HUES6 (cell line): ENCODE measurements at regions not wholly inside any gene's neighbourhood (a gene's known extent, or its start where the extent isn't known, plus 50 kb on each side); places are given as distances from the start of the nearest gene placed in this dataset.
"Not testable (repeated sequence)": the region's sequence is repeated elsewhere in the genome, so short reads cannot be mapped to it uniquely, and the experiment has no call there.

ENCODE experiments used
- H3K27ac ChIP-seq: 2 replicates; pipeline ENCODE4 v1.7.0; 2013; ENCODE audit warnings: low read depth, mild to moderate bottlenecking, low read length, inconsistent platforms
- H3K27me3 ChIP-seq: 2 replicates; pipeline ENCODE4 v1.6.1; 2013; ENCODE audit warnings: low read length; ENCODE audit not compliant: control insufficient read depth, insufficient read depth
- H3K36me3 ChIP-seq: 2 replicates; pipeline ENCODE4 v1.6.1; 2013; ENCODE audit warnings: low read length; ENCODE audit not compliant: control insufficient read depth, insufficient read depth
- H3K4me1 ChIP-seq: 2 replicates; pipeline ENCODE4 v1.6.1; 2013; ENCODE audit warnings: low read length; ENCODE audit not compliant: control insufficient read depth, insufficient read depth
- H3K4me3 ChIP-seq: 2 replicates; pipeline ENCODE4 v1.5.1; 2013; ENCODE audit warnings: low read depth, low read length
- H3K9ac ChIP-seq: one replicate; pipeline ENCODE4 v1.6.1; 2013; ENCODE audit warnings: mild to moderate bottlenecking, low read length
- H3K9me3 ChIP-seq: 2 replicates; pipeline ENCODE4 v1.6.1; 2013; ENCODE audit warnings: low read depth, low read length; ENCODE audit not compliant: control insufficient read depth, insufficient read depth

DNA sequence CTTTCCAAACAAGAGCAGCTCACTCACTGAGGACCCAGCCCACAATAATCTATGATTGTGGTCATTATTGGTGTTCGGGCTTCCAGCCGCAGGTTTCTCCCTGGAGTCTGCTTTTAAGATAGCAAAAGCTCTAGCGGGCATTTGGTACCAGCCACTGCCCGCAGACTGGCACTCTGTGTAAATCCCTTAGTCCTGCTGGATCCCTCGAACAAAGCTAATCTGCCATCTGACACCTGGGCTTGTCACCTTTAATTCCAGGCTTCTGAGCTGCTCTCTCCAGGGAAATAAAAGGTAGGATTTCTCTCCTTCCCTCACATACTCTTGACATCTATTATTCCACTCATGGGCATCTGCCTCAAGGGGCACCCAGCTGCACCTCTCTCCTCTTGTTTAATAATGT is 158.7 kb downstream of the PDCD6IP start:
- Histone ChIP-seq H3K9ac (no peak overlapping the region), H3K27ac (no peak overlapping the region), H3K4me1 (peaks cover 11% of the 10 kb centered on the region; the same call in 1 of the 2 replicates)

GRCh38 chr3:33958661-33959060 is 160.2 kb downstream of the PDCD6IP start:
- Histone ChIP-seq H3K9ac (no peak overlapping the region), H3K4me1 (peaks cover 11% of the 10 kb centered on the region; the same call in 1 of the 2 replicates), H3K27ac (no peak overlapping the region), H3K27me3 (no peaks in the 10 kb centered on the region), H3K4me3 (no peak overlapping the region), H3K36me3 (no peaks in the 10 kb centered on the region), H3K9me3 (peaks cover 5% of the 10 kb centered on the region)

More for the DNA sequence above, 158.7 kb downstream of the PDCD6IP start:
- no peaks in the 10 kb centered on the region; the same call in 1 of the 2 replicates for H3K9me3 ChIP-seq
- no peak overlapping the region for H3K4me3 ChIP-seq
- no peaks in the 10 kb centered on the region for H3K36me3 ChIP-seq
- no peaks in the 10 kb centered on the region for H3K27me3 ChIP-seq

- H3K27ac ChIP-seq: no peak overlapping the region
- H3K27me3 ChIP-seq: no peaks in the 10 kb centered on the region
- no peak overlapping the region for H3K9ac ChIP-seq
- H3K9me3 ChIP-seq: peaks cover 5% of the 10 kb centered on the region
- H3K4me3 ChIP-seq: no peak overlapping the region
- H3K4me1 ChIP-seq: peaks cover 3% of the 10 kb centered on the region; the same call in 1 of the 2 replicates
- no peaks in the 10 kb centered on the region for H3K36me3 ChIP-seq
These were observed 164.0 kb downstream of the PDCD6IP start for GRCh38 chr3:33962396-33962795.

GRCh38 chr3:33970180-33970579 is 171.8 kb downstream of the PDCD6IP start:
- H3K27ac ChIP-seq, H3K27me3 ChIP-seq, H3K4me3 ChIP-seq, H3K9ac ChIP-seq, H3K4me1 ChIP-seq, H3K36me3 ChIP-seq: not testable (repeated sequence)
- H3K9me3 ChIP-seq: peaks cover 18% of the 10 kb centered on the region

GRCh38 chr3:33971055-33971454 is 172.6 kb downstream of the PDCD6IP start:
- H3K36me3 ChIP-seq: no peaks in the 10 kb centered on the region
- no peaks in the 10 kb centered on the region for H3K4me1 ChIP-seq
- peaks cover 18% of the 10 kb centered on the region for H3K9me3 ChIP-seq
- H3K27me3 ChIP-seq: no peaks in the 10 kb centered on the region
- H3K9ac ChIP-seq: no peak overlapping the region
- H3K27ac ChIP-seq: no peak overlapping the region
- H3K4me3 ChIP-seq: no peak overlapping the region

- H3K27ac ChIP-seq: no peak overlapping the region
- H3K4me1 ChIP-seq: no peaks in the 10 kb centered on the region
- no peak overlapping the region for H3K4me3 ChIP-seq
- peaks cover 9% of the 10 kb centered on the region for H3K9me3 ChIP-seq
- H3K9ac ChIP-seq: no peak overlapping the region
- H3K36me3 ChIP-seq: no peaks in the 10 kb centered on the region
- H3K27me3 ChIP-seq: no peaks in the 10 kb centered on the region
These were observed 177.0 kb downstream of the PDCD6IP start for GRCh38 chr3:33975463-33975862.

GRCh38 chr3:33977227-33977626 is 178.8 kb downstream of the PDCD6IP start:
- no peak overlapping the region for H3K9ac ChIP-seq
- H3K27me3 ChIP-seq: no peaks in the 10 kb centered on the region
- no peaks in the 10 kb centered on the region for H3K36me3 ChIP-seq
- no peak overlapping the region for H3K27ac ChIP-seq
- no peaks in the 10 kb centered on the region for H3K4me1 ChIP-seq
- H3K4me3 ChIP-seq: no peak overlapping the region
- no peaks in the 10 kb centered on the region; the same call in 1 of the 2 replicates for H3K9me3 ChIP-seq

DNA sequence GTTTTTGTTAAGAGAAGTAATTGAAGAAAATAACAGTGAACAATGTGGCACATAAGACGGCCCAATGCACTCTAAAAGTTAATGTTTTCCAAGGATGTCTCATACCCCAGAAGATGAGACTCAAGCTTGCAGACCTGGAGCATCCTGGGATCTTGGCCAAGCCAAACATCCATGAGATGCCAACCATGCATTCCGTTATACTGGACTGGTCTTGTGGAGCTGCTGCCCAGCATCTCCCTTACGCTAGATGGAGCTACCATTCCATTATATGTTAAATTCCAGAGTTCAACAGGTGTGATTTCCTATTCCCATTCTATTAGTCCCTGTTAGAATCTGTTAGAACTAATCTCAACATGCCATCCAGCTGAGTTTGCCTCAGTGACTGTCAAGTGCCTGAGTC is 181.8 kb downstream of the PDCD6IP start:
- Histone ChIP-seq H3K4me1 (no peaks in the 10 kb centered on the region), H3K9me3 (no peaks in the 10 kb centered on the region; the same call in 1 of the 2 replicates), H3K27ac (no peak overlapping the region), H3K9ac (no peak overlapping the region), H3K27me3 (no peaks in the 10 kb centered on the region), H3K36me3 (no peaks in the 10 kb centered on the region), H3K4me3 (no peak overlapping the region)

DNA sequence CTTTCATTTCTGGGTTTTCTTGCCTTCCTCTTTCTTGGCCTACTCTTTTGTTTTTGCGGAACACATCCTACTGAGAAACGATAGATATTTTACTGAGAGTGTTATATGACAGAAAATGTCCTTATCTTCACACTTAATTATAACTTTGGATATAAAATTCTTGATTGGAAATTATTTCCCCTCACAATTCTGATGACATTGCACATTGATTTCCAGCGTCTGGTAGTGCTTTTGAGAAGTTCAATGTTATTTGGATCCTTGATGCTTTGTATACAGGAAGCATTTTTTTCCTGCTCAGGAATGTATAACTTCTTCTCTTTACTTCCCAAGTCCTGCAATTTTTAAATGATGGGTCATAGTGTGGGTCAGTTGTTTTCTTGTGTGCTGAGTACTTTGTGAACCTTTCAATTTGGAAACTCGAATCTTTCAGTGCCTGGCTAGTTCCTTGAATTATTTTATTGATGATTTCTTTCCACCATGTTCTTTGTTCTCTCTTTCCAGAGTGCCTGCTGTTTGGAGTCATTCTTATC is 183.9 kb downstream of the PDCD6IP start:
- no peaks in the 10 kb centered on the region for H3K36me3 ChIP-seq
- no peak overlapping the region for H3K27ac ChIP-seq
- H3K27me3 ChIP-seq: no peaks in the 10 kb centered on the region
- no peak overlapping the region for H3K4me3 ChIP-seq
- no peak overlapping the region for H3K9ac ChIP-seq
- H3K4me1 ChIP-seq: no peaks in the 10 kb centered on the region
- H3K9me3 ChIP-seq: no peaks in the 10 kb centered on the region

DNA sequence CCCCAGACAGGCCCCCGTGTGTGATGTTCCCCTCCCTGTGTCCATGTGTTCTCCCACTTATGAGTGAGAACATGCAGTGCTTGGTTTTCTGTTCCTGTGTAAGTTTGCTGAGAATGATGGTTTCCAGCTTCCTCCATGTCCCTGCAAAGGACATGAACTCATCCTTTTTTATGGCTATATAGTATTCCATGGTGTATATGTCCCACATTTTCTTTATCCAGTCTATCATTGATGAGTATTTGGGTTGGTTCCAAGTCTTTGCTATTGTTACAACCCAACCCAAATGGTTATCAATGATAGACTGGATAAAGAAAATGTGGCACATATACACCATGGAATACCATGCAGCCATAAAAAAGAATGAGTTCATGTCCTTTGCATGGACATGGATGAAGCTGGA is 184.5 kb downstream of the PDCD6IP start:
- H3K36me3 ChIP-seq, H3K27ac ChIP-seq, H3K27me3 ChIP-seq, H3K4me1 ChIP-seq, H3K9ac ChIP-seq, H3K9me3 ChIP-seq, H3K4me3 ChIP-seq: not testable (repeated sequence)

- Histone ChIP-seq H3K9ac (no peak overlapping the region), H3K27ac (no peak overlapping the region), H3K4me3 (no peak overlapping the region), H3K9me3 (peaks cover 2% of the 10 kb centered on the region; the same call in 1 of the 2 replicates), H3K27me3 (no peaks in the 10 kb centered on the region), H3K4me1 (peaks cover 7% of the 10 kb centered on the region), H3K36me3 (no peaks in the 10 kb centered on the region)
These were observed 190.8 kb downstream of the PDCD6IP start for GRCh38 chr3:33989229-33989628.

DNA sequence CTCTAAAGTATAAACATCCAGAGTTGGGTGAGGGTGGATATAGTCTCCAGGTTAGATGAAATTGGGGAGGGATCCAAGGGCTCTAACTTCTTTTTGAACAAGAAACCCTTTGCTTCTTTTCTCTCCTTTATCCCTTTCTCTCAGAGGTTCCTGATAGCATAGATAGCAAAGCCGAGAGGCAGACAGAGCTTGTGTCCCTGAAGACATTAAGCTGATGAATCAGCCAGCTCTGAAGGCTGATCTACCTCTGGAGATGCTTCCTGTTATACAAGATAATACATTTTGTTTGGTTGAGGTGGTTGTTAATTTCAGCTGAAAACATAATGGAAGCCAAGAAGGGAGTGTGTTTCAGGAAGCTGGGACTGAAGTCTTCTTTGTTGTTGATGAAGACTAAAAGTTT is 193.2 kb downstream of the PDCD6IP start:
- no peak overlapping the region for H3K27ac ChIP-seq
- no peaks in the 10 kb centered on the region for H3K36me3 ChIP-seq
- H3K9me3 ChIP-seq: peaks cover 19% of the 10 kb centered on the region
- H3K4me3 ChIP-seq: no peak overlapping the region
- H3K27me3 ChIP-seq: no peaks in the 10 kb centered on the region
- H3K4me1 ChIP-seq: peaks cover 7% of the 10 kb centered on the region
- H3K9ac ChIP-seq: no peak overlapping the region
